ENCODE measurements at regions not wholly inside any gene's neighbourhood (a gene's known extent, or its start where the extent isn't known, plus 50 kb on each side); places are given as distances from the start of the nearest gene placed in this dataset.

GRCh38 chr3:29185706-29186105 is 95.2 kb upstream of the RBMS3 start:
- DNase-seq (ENCODE audit: low read depth), result peak; percentile 9

GRCh38 chr3:29186131-29186599 is 94.7 kb upstream of the RBMS3 start:
- DNase-seq (ENCODE audit: low read depth), result peak; percentile 94

GRCh38 chr3:29186982-29187725 is 93.7 kb upstream of the RBMS3 start:
- DNase-seq (ENCODE audit: low read depth), result peak; percentile 21

GRCh38 chr3:29189328-29189727 is 91.5 kb upstream of the RBMS3 start:
- DNase-seq (ENCODE audit: low read depth), result no peak

GRCh38 chr3:29194139-29194538 is 86.7 kb upstream of the RBMS3 start:
- DNase-seq (ENCODE audit: low read depth), result no peak

- no peak for DNase-seq (ENCODE audit: low read depth)
Observed at GRCh38 chr3:29195056-29195455, 85.8 kb upstream of the RBMS3 start.

GRCh38 chr3:29201604-29202003 is 79.3 kb upstream of the RBMS3 start:
- DNase-seq (ENCODE audit: low read depth), result no peak

- no peak for DNase-seq (ENCODE audit: low read depth)
Observed at GRCh38 chr3:29202378-29202777, 78.5 kb upstream of the RBMS3 start.

GRCh38 chr3:29203851-29204250 is 77.0 kb upstream of the RBMS3 start:
- DNase-seq (ENCODE audit: low read depth), result no peak

- no peak for DNase-seq (ENCODE audit: low read depth)
Observed at GRCh38 chr3:29207427-29207826, 73.4 kb upstream of the RBMS3 start.

GRCh38 chr3:29212789-29213433 is 68.0 kb upstream of the RBMS3 start:
- no peak for DNase-seq (ENCODE audit: low read depth)

- no peak for DNase-seq (ENCODE audit: low read depth)
Observed at GRCh38 chr3:29214009-29214658, 66.7 kb upstream of the RBMS3 start.

GRCh38 chr3:29215948-29216347 is 64.9 kb upstream of the RBMS3 start:
- DNase-seq (ENCODE audit: low read depth), result no peak

GRCh38 chr3:29226706-29227105 is 54.2 kb upstream of the RBMS3 start:
- no peak for DNase-seq (ENCODE audit: low read depth)

- DNase-seq (ENCODE audit: low read depth), result no peak
Observed at GRCh38 chr3:29227307-29227706, 53.6 kb upstream of the RBMS3 start.

Measured in stromal cell of bone marrow (primary cell).